ENCODE measurements at regions not wholly inside any gene's neighbourhood (a gene's known extent, or its start where the extent isn't known, plus 50 kb on each side); places are given as distances from the start of the nearest gene placed in this dataset.

DNA sequence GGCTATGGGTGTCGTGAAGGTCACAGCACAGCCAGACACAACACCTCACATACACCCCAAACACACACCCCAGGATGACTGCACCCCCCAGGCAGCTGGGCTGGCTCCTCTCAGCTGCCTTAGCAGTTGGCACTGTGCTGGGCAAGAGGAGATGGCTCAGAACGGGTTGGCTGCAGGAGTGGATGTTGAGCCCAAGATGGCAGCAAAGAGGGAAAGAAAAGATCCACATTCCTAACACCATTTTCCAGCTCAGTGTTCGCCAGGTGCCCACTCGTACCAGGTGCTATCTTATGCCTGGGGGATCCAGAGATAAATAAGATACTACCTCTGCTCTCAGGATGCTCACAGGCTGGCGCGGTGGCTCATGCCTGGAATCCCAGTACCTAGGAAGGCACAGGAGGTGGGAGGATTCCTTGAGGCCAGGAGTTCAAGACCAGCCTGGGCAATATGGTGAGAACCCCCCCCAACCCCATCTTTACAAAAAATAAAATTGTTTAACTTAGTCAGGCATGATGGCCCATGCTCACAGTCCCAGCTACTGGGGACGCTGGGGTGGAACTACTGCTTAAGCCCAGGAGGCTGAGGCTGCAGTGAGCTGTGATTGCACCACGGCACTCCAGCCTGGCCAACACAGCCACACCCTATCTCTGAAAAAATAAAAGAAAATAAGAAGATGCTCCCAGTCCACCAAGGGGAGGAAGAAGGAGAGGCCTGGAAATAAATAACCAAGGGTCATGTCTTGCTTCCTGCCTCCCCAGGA is 89.7 kb upstream of the ZNF507 start:
- Histone ChIP-seq H2BK5ac (ENCODE audit: low read depth, low read length, poor library complexity, severe bottlenecking) (no peak overlapping the region), H3K27me3 (ENCODE audit: control insufficient read depth, insufficient read depth, low read length) (no peaks in the 10 kb centered on the region), H3K14ac (replicated peaks; ENCODE audit: low read depth, low read length) (no peak overlapping the region), H3K4me3 (ENCODE audit: insufficient read depth, low read depth, low read length) (no peak overlapping the region), H3K4me2 (ENCODE audit: low read depth, low read length) (no peak overlapping the region), H2AK5ac (ENCODE audit: low read depth, low read length) (no peak overlapping the region), H3K9me1 (ENCODE audit: insufficient read depth, low read length) (no peaks in the 10 kb centered on the region), H4K5ac (ENCODE audit: low read depth, low read length) (no peak overlapping the region), H4K91ac (ENCODE audit: insufficient read depth, low read depth, low read length) (no peak overlapping the region), H2BK20ac (ENCODE audit: low read depth, low read length) (no peak overlapping the region), H4K8ac (ENCODE audit: low read depth in 2 of 2, low read length in 2 of 2) (no peak overlapping the region), H3K9ac (ENCODE audit: low read depth, low read length) (no peak overlapping the region), H2BK15ac (ENCODE audit: low read depth, low read length) (no peak overlapping the region), H3K79me1 (ENCODE audit: low read depth in 1 of 2, low read length in 2 of 2) (no peaks in the 10 kb centered on the region), H2AK9ac (replicated peaks; ENCODE audit: low read depth, low read length, poor library complexity) (no peak overlapping the region), H3K56ac (ENCODE audit: extremely low read depth, insufficient read depth, low read length) (no peak overlapping the region), H3K9me3 (ENCODE audit: control insufficient read depth, insufficient read depth, low read length) (no peaks in the 10 kb centered on the region), H2BK120ac (ENCODE audit: low read depth, low read length) (no peak overlapping the region), H2AFZ (replicated peaks; ENCODE audit: low read length, poor library complexity) (no peak overlapping the region), H3K27ac (ENCODE audit: insufficient read depth, low read length) (no peak overlapping the region), H3K23ac (ENCODE audit: low read depth, low read length) (no peak overlapping the region), H3K4me1 (ENCODE audit: control insufficient read depth, insufficient read depth, low read length) (no peaks in the 10 kb centered on the region), H3K4ac (ENCODE audit: low read depth, low read length) (no peak overlapping the region), H3K18ac (ENCODE audit: low read depth, low read length) (no peak overlapping the region), H3K36me3 (ENCODE audit: control insufficient read depth, insufficient read depth, low read length) (no peaks in the 10 kb centered on the region), H4K20me1 (ENCODE audit: insufficient read depth, low read length) (no peaks in the 10 kb centered on the region)
- DNase-seq (no peak), ATAC-seq (ENCODE audit: low read depth) (no peak)
- TF ChIP-seq MXI1 (IDR thresholded peaks at IDR 0.05; ENCODE audit: borderline replicate concordance, low read depth, low read length) (no peak), RAD21 (IDR thresholded peaks at IDR 0.05; ENCODE audit: low read length) (no peak), POLR2A (IDR thresholded peaks at IDR 0.05; ENCODE audit: low read depth, low read length) (no peak), FOS (IDR thresholded peaks at IDR 0.05; ENCODE audit: low read depth, low read length) (no peak), SMC3 (IDR thresholded peaks at IDR 0.05; ENCODE audit: low read depth, low read length) (no peak), MAZ (IDR thresholded peaks at IDR 0.05; ENCODE audit: borderline replicate concordance, low read depth, low read length) (no peak), MAFK (IDR thresholded peaks at IDR 0.05; ENCODE audit: low read depth, low read length) (no peak)
- TF ChIP-seq, protein P1, sequence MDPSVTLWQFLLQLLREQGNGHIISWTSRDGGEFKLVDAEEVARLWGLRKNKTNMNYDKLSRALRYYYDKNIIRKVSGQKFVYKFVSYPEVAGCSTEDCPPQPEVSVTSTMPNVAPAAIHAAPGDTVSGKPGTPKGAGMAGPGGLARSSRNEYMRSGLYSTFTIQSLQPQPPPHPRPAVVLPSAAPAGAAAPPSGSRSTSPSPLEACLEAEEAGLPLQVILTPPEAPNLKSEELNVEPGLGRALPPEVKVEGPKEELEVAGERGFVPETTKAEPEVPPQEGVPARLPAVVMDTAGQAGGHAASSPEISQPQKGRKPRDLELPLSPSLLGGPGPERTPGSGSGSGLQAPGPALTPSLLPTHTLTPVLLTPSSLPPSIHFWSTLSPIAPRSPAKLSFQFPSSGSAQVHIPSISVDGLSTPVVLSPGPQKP (IDR thresholded peaks at IDR 0.05; ENCODE audit: borderline replicate concordance, low read depth, low read length), result no peak
- POLR2A ChIA-PET (ENCODE audit: unreplicated experiment), result no interaction called here
- BruUV-seq (replicated peaks), result no TSS peak
- CTCF ChIA-PET, result no interaction called here
- intact Hi-C loops (cut with micrococcal nuclease), result no loop called here
- dilution Hi-C loops (cut with HindIII; ENCODE audit: low sequenced_read_pairs, unreplicated experiment), result no loop called here
- WGBS, 2 experiments (ENCODE audit: extremely low coverage in 2 of 2, insufficient read length in 1 of 2), result no CpG with 5 or more reads among the region's 8 CpGs
- in situ Hi-C loops (cut with MboI; ENCODE audit: low sequenced_read_pairs), result no loop called here

All from IMR-90 (cell line).